CD4-positive, alpha-beta T cell (primary cell): ENCODE measurements at regions not wholly inside any gene's neighbourhood (a gene's known extent, or its start where the extent isn't known, plus 50 kb on each side); places are given as distances from the start of the nearest gene placed in this dataset.

Experiments
- ATAC-seq: fragments of 200-7000 bp; cut with Tn5 transposase; one replicate; pipeline ENCODE4 v1.10.0; 2022; ENCODE audit warnings: mild to moderate bottlenecking; ENCODE audit not compliant: poor library complexity
- CTCF ChIA-PET: fragments of 350-600 bp; sonication (Branson Sonifier 250); formaldehyde crosslinking; loops from one replicate; lab custom pipeline; 2021; ENCODE audit warnings: antibody characterized with exemption, inconsistent platforms; lab: Charles Lee
- POLR2A ChIA-PET: fragments of 350-600 bp; sonication (Branson Sonifier 250); formaldehyde crosslinking; loops from one replicate; lab custom pipeline; 2021; ENCODE audit warnings: antibody characterized with exemption, inconsistent platforms; lab: Charles Lee
- DNase-seq, 14 experiments: peaks; one replicate each; pipeline ENCODE4 v3.0.0-alpha.2; 2013 to 2020; ENCODE audit warnings: mixed read lengths in 2 of 14
- H3K27ac ChIP-seq, 2 donors: one replicate each; pipeline versions ENCODE4 v1.5.1 to v1.7.0; 2013; ENCODE audit warnings: low read length in 2 of 2, low read depth in 1 of 2, mild to moderate bottlenecking in 1 of 2
- H3K27me3 ChIP-seq, 2 experiments: 1 replicate in 1 of 2; 2 replicates in 1 of 2; pipeline versions ENCODE4 v1.6.1 to v1.7.0; 2013; ENCODE audit warnings: low read length in 2 of 2, control low read depth in 1 of 2, mild to moderate bottlenecking in 1 of 2, moderate library complexity in 1 of 2; ENCODE audit not compliant: insufficient read depth in 2 of 2, control insufficient read depth in 1 of 2
- H3K36me3 ChIP-seq: one replicate; pipeline ENCODE4 v1.6.1; 2013; ENCODE audit warnings: low read length, control low read depth; ENCODE audit not compliant: insufficient read depth
- H3K4me1 ChIP-seq: one replicate; pipeline ENCODE4 v1.6.1; 2013; ENCODE audit warnings: low read length, control low read depth; ENCODE audit not compliant: insufficient read depth
- H3K4me3 ChIP-seq: one replicate; pipeline ENCODE4 v1.5.1; 2013; ENCODE audit warnings: mild to moderate bottlenecking, low read length, moderate library complexity
- H3K9me3 ChIP-seq, 2 experiments: 1 replicate in 1 of 2; 2 replicates in 1 of 2; pipeline versions ENCODE4 v1.6.1 to v1.7.0; 2013; ENCODE audit warnings: low read length in 2 of 2, mild to moderate bottlenecking in 2 of 2, control low read depth in 1 of 2, moderate library complexity in 1 of 2; ENCODE audit not compliant: control insufficient read depth in 1 of 2, insufficient read depth in 1 of 2
- H3K27ac Mint-ChIP-seq: one replicate; pipeline ENCODE4 v1.8.0; 2020; ENCODE audit warnings: mixed read lengths
- H3K27me3 Mint-ChIP-seq: one replicate; pipeline ENCODE4 v1.8.0; 2021; ENCODE audit warnings: mixed read lengths
- H3K36me3 Mint-ChIP-seq: one replicate; pipeline ENCODE4 v1.8.0; 2021; ENCODE audit warnings: low read depth, mixed read lengths
- H3K4me1 Mint-ChIP-seq: one replicate; pipeline ENCODE4 v1.8.0; 2021; ENCODE audit warnings: low read depth, mixed read lengths
- H3K4me3 Mint-ChIP-seq: one replicate; pipeline ENCODE4 v1.8.0; 2020; ENCODE audit warnings: mild to moderate bottlenecking, mixed read lengths
- H3K9me3 Mint-ChIP-seq: one replicate; pipeline ENCODE4 v1.8.0; 2020; ENCODE audit warnings: mixed read lengths
- CTCF ChIP-seq: fragments of 200-600 bp; IDR thresholded peaks from one replicate; pipeline ENCODE4 v1.8.0; 2022; ENCODE audit warnings: antibody characterized with exemption, mild to moderate bottlenecking
- intact Hi-C, 2 experiments: fragments of 100-400 bp; cut with DNase I in 1 of 2; cut with micrococcal nuclease in 1 of 2; formaldehyde crosslinking; loops; one replicate each; pipeline versions ENCODE4 v1.15.1 to v1.9.0; 2023 to 2025; cut with DNase I, micrococcal nuclease

- TF ChIP-seq CTCF: no peak
- Histone ChIP-seq H3K36me3 (no peaks in the 10 kb centered on the region), H3K4me1 (no peaks in the 10 kb centered on the region), H3K4me3 (no peak overlapping the region), H3K9me3 (no peaks in the 10 kb centered on the region), H3K27me3 (no peaks in the 10 kb centered on the region), H3K27ac (no peak overlapping the region)
- no peaks in the 10 kb centered on the region for H3K9me3 Mint-ChIP-seq
- no peaks in the 10 kb centered on the region for H3K36me3 Mint-ChIP-seq
- ATAC-seq: no peak
- H3K4me1 Mint-ChIP-seq: peaks cover 16% of the 10 kb centered on the region
- no peak overlapping the region for H3K27ac Mint-ChIP-seq
- H3K27me3 Mint-ChIP-seq: no peaks in the 10 kb centered on the region
- no peak for DNase-seq
- ChIA-PET CTCF (no interaction called here), POLR2A (no interaction called here)
- H3K4me3 Mint-ChIP-seq: no peak overlapping the region
- intact Hi-C loops: no loop called here
These were observed 220.6 kb downstream of the SNCA start for GRCh38 chr4:89616382-89616781.

- intact Hi-C loops: no loop called here
- POLR2A ChIA-PET: no interaction called here
- no peak overlapping the region for H3K4me3 Mint-ChIP-seq
These were observed 221.9 kb downstream of the SNCA start for GRCh38 chr4:89615051-89615450.

GRCh38 chr4:89614155-89614554, 222.8 kb downstream of the SNCA start:
- Mint-ChIP-seq H3K36me3 (no peaks in the 10 kb centered on the region), H3K4me3 (no peak overlapping the region), H3K27ac (no peak overlapping the region), H3K27me3 (no peaks in the 10 kb centered on the region), H3K4me1 (peaks cover 8% of the 10 kb centered on the region), H3K9me3 (no peaks in the 10 kb centered on the region)
- Histone ChIP-seq H3K4me1 (no peaks in the 10 kb centered on the region), H3K27ac (no peak overlapping the region), H3K4me3 (no peak overlapping the region), H3K36me3 (no peaks in the 10 kb centered on the region), H3K27me3 (no peaks in the 10 kb centered on the region), H3K9me3 (no peaks in the 10 kb centered on the region)
- intact Hi-C loops: no loop called here
- ChIA-PET POLR2A (no interaction called here), CTCF (no interaction called here)
- DNase-seq (no peak), ATAC-seq (no peak)
- no peak for TF ChIP-seq CTCF

More at GRCh38 chr4:89615051-89615450, 221.9 kb downstream of the SNCA start:
- Histone ChIP-seq H3K27me3 (no peaks in the 10 kb centered on the region), H3K4me1 (no peaks in the 10 kb centered on the region), H3K36me3 (no peaks in the 10 kb centered on the region), H3K4me3 (no peak overlapping the region), H3K27ac (no peak overlapping the region), H3K9me3 (no peaks in the 10 kb centered on the region)
- Mint-ChIP-seq H3K4me1 (peaks cover 16% of the 10 kb centered on the region), H3K27me3 (no peaks in the 10 kb centered on the region), H3K36me3 (no peaks in the 10 kb centered on the region), H3K27ac (no peak overlapping the region), H3K9me3 (no peaks in the 10 kb centered on the region)
- no peak for TF ChIP-seq CTCF
- CTCF ChIA-PET: no interaction called here
- ATAC-seq (no peak), DNase-seq (no peak)
